ENCODE measurements at regions not wholly inside any gene's neighbourhood (a gene's known extent, or its start where the extent isn't known, plus 50 kb on each side); places are given as distances from the start of the nearest gene placed in this dataset.

GRCh38 chr1:194280463-194280862, 1094.0 kb upstream of the B3GALT2 start:
- Histone ChIP-seq H3K79me2 (ENCODE audit: insufficient read depth, low read length) (no peaks in the 10 kb centered on the region), H3K4me3 (ENCODE audit: low read length, poor library complexity, severe bottlenecking) (no peak overlapping the region), H4K20me1 (ENCODE audit: insufficient read depth, low read length, poor library complexity, severe bottlenecking) (no peaks in the 10 kb centered on the region), H3K4me2 (ENCODE audit: low read depth, low read length, poor library complexity, severe bottlenecking) (no peak overlapping the region), H3K9ac (ENCODE audit: low read depth, low read length, poor library complexity, severe bottlenecking) (no peak overlapping the region), H3K4me1 (ENCODE audit: insufficient read depth, low read length, poor library complexity, severe bottlenecking) (no peaks in the 10 kb centered on the region), H3K27me3 (ENCODE audit: insufficient read depth, low read length, poor library complexity, severe bottlenecking) (no peaks in the 10 kb centered on the region), H2AFZ (ENCODE audit: low read length) (no peak overlapping the region), H3F3A (ENCODE audit: low read depth) (no peaks in the 10 kb centered on the region), H3K36me3 (ENCODE audit: insufficient read depth, low read length) (no peaks in the 10 kb centered on the region), H3K9me3 (ENCODE audit: insufficient read depth, low read depth, low read length) (no peaks in the 10 kb centered on the region), H3K9me2 (replicated peaks; ENCODE audit: low read depth, low read length) (no peaks in the 10 kb centered on the region)
- TF ChIP-seq EZH2phosphoT487 (IDR thresholded peaks at IDR 0.05; ENCODE audit: borderline replicate concordance), result no peak
- TF ChIP-seq, protein P1, sequence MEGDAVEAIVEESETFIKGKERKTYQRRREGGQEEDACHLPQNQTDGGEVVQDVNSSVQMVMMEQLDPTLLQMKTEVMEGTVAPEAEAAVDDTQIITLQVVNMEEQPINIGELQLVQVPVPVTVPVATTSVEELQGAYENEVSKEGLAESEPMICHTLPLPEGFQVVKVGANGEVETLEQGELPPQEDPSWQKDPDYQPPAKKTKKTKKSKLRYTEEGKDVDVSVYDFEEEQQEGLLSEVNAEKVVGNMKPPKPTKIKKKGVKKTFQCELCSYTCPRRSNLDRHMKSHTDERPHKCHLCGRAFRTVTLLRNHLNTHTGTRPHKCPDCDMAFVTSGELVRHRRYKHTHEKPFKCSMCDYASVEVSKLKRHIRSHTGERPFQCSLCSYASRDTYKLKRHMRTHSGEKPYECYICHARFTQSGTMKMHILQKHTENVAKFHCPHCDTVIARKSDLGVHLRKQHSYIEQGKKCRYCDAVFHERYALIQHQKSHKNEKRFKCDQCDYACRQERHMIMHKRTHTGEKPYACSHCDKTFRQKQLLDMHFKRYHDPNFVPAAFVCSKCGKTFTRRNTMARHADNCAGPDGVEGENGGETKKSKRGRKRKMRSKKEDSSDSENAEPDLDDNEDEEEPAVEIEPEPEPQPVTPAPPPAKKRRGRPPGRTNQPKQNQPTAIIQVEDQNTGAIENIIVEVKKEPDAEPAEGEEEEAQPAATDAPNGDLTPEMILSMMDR (conservative IDR thresholded peaks at IDR 0.05; ENCODE audit: low read length), result no peak

DNA sequence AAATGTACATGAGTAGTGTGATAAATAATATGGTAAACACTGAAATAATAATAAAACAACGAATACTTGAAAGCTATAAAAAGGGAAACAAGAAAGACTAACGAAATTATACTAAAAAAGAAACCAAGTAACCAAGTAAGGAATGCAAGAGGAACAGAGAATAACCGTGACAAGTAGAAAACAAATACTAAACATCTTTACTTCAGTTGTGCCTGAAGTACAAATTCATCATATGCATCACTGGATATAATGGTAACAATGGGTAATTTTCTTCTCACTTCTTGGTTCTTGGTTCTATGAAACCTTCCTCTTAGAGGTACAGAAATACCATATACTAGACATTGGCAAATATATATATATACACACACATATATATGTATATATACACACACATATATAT, 1093.6 kb upstream of the B3GALT2 start:
- Histone ChIP-seq H3K4me2 (ENCODE audit: low read depth, low read length, poor library complexity, severe bottlenecking) (no peak overlapping the region), H4K20me1 (ENCODE audit: insufficient read depth, low read length, poor library complexity, severe bottlenecking) (no peaks in the 10 kb centered on the region), H2AFZ (ENCODE audit: low read length) (no peak overlapping the region), H3K9me2 (replicated peaks; ENCODE audit: low read depth, low read length) (no peaks in the 10 kb centered on the region), H3F3A (ENCODE audit: low read depth) (no peaks in the 10 kb centered on the region), H3K9ac (ENCODE audit: low read depth, low read length, poor library complexity, severe bottlenecking) (no peak overlapping the region), H3K79me2 (ENCODE audit: insufficient read depth, low read length) (no peaks in the 10 kb centered on the region), H3K27me3 (ENCODE audit: insufficient read depth, low read length, poor library complexity, severe bottlenecking) (no peaks in the 10 kb centered on the region), H3K9me3 (ENCODE audit: insufficient read depth, low read depth, low read length) (no peaks in the 10 kb centered on the region), H3K4me1 (ENCODE audit: insufficient read depth, low read length, poor library complexity, severe bottlenecking) (no peaks in the 10 kb centered on the region), H3K4me3 (ENCODE audit: low read length, poor library complexity, severe bottlenecking) (no peak overlapping the region), H3K36me3 (ENCODE audit: insufficient read depth, low read length) (no peaks in the 10 kb centered on the region)
- no peak for TF ChIP-seq EZH2phosphoT487 (IDR thresholded peaks at IDR 0.05; ENCODE audit: borderline replicate concordance)
- TF ChIP-seq, protein P1 (conservative IDR thresholded peaks at IDR 0.05; ENCODE audit: low read length), result no peak

GRCh38 chr1:194277927-194278326, 1091.5 kb upstream of the B3GALT2 start:
- H3K79me2 ChIP-seq (ENCODE audit: insufficient read depth, low read length), result no peaks in the 10 kb centered on the region
- no peak overlapping the region for H3K4me2 ChIP-seq (ENCODE audit: low read depth, low read length, poor library complexity, severe bottlenecking)

More at GRCh38 chr1:194277927-194278326, 1091.5 kb upstream of the B3GALT2 start:
- Histone ChIP-seq H3K9me3 (ENCODE audit: insufficient read depth, low read depth, low read length) (no peaks in the 10 kb centered on the region), H3K9ac (ENCODE audit: low read depth, low read length, poor library complexity, severe bottlenecking) (no peak overlapping the region), H4K20me1 (ENCODE audit: insufficient read depth, low read length, poor library complexity, severe bottlenecking) (no peaks in the 10 kb centered on the region), H3K4me1 (ENCODE audit: insufficient read depth, low read length, poor library complexity, severe bottlenecking) (no peaks in the 10 kb centered on the region), H3K36me3 (ENCODE audit: insufficient read depth, low read length) (no peaks in the 10 kb centered on the region), H3K27me3 (ENCODE audit: insufficient read depth, low read length, poor library complexity, severe bottlenecking) (no peaks in the 10 kb centered on the region), H3F3A (ENCODE audit: low read depth) (no peaks in the 10 kb centered on the region), H3K9me2 (replicated peaks; ENCODE audit: low read depth, low read length) (no peaks in the 10 kb centered on the region), H2AFZ (ENCODE audit: low read length) (no peak overlapping the region), H3K4me3 (ENCODE audit: low read length, poor library complexity, severe bottlenecking) (no peak overlapping the region)
- no peak for TF ChIP-seq EZH2phosphoT487 (IDR thresholded peaks at IDR 0.05; ENCODE audit: borderline replicate concordance)
- TF ChIP-seq, protein P1 (conservative IDR thresholded peaks at IDR 0.05; ENCODE audit: low read length), result no peak

All from Loucy (cell line).